ENCODE measurements at regions not wholly inside any gene's neighbourhood (a gene's known extent, or its start where the extent isn't known, plus 50 kb on each side); places are given as distances from the start of the nearest gene placed in this dataset.

DNA sequence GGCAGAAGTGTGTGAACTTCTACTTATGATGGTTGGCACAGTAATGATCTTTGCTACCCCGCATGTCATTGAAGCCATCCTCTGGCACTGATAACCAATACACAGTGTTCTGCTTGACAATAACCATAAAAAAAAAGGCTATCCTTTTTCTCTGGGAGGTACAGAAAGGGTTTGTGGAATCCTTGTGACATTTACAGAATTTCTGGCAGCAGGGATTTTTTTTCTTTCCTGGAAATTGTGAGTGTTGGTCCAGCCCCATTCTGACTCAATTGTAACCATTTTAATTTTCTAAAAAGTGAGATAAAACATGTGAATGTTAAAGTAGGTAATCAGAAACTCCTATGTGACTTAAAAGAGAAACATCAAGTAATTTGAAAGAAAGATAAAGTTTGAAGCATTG lies 943.8 kb downstream of the TMTC2 start (continued):
- no peak for TF ChIP-seq POU5F1 (IDR thresholded peaks at IDR 0.05; ENCODE audit: low read depth, low read length)
- TF ChIP-seq HDAC2 (IDR thresholded peaks at IDR 0.05; ENCODE audit: borderline replicate concordance in 1 of 2, low read depth in 2 of 2, low read length in 2 of 2), result no peak
- TF ChIP-seq SIX5 (IDR thresholded peaks at IDR 0.05; ENCODE audit: low read depth, low read length), result no peak
- no peak for TF ChIP-seq CBX5 (IDR thresholded peaks at IDR 0.05; ENCODE audit: low read depth, low read length)
- TF ChIP-seq SIRT6 (IDR thresholded peaks at IDR 0.05; ENCODE audit: low read length), result no peak

Data from H1 (cell line).